HFF-Myc (cell line): ENCODE measurements at regions not wholly inside any gene's neighbourhood (a gene's known extent, or its start where the extent isn't known, plus 50 kb on each side); places are given as distances from the start of the nearest gene placed in this dataset.

Experiments used
- DNase-seq: peaks from one replicate; pipeline ENCODE4 v3.0.0-alpha.2; 2011; ENCODE audit warnings: low read depth; ENCODE audit errors: extremely low read depth
- H3K4me3 ChIP-seq: replicated peaks from 2 replicates; pipeline ENCODE4 v1.5.1; 2011; ENCODE audit warnings: low read depth, mild to moderate bottlenecking, control low read depth, low read length
- CTCF ChIP-seq: IDR thresholded peaks from 2 replicates; pipeline ENCODE4 v1.5.1; 2012; ENCODE audit warnings: mild to moderate bottlenecking, low read depth, low read length, control low read depth; ENCODE audit errors: missing control alignments

- no peak for TF ChIP-seq CTCF
- no peak overlapping the region for H3K4me3 ChIP-seq
- no peak for DNase-seq
Observed at GRCh38 chr6:84390334-84390733, 162.9 kb upstream of the CEP162 start.

- no peak for TF ChIP-seq CTCF
- no peak overlapping the region for H3K4me3 ChIP-seq
- DNase-seq = no peak
Observed at GRCh38 chr6:84379142-84379541, 151.7 kb upstream of the CEP162 start.

GRCh38 chr6:84372290-84372689 is 144.8 kb upstream of the CEP162 start:
- DNase-seq = no peak
- H3K4me3 ChIP-seq = no peak overlapping the region
- TF ChIP-seq CTCF = no peak

GRCh38 chr6:84371681-84372080 is 144.2 kb upstream of the CEP162 start:
- no peak for DNase-seq
- H3K4me3 ChIP-seq = no peak overlapping the region
- no peak for TF ChIP-seq CTCF

GRCh38 chr6:84362193-84362821 is 134.9 kb upstream of the CEP162 start:
- no peak overlapping the region for H3K4me3 ChIP-seq
- no peak for DNase-seq
- no peak for TF ChIP-seq CTCF

- DNase-seq = no peak
- TF ChIP-seq CTCF = no peak
- H3K4me3 ChIP-seq = no peak overlapping the region
Observed at GRCh38 chr6:84361372-84362192, 134.1 kb upstream of the CEP162 start.
